H1 (cell line): ENCODE measurements at regions not wholly inside any gene's neighbourhood (a gene's known extent, or its start where the extent isn't known, plus 50 kb on each side); places are given as distances from the start of the nearest gene placed in this dataset.

Experiments used
- EZH2 ChIP-seq: fragments of 200-600 bp; sonication (generic); IDR thresholded peaks from 2 replicates; pipeline ENCODE4 v1.7.1; 2012; ENCODE audit warnings: low read depth, mild to moderate bottlenecking, moderate library complexity, low read length, inconsistent platforms; ENCODE audit not compliant: severe bottlenecking
- POLR2AphosphoS5 ChIP-seq: IDR thresholded peaks from 2 replicates; pipeline ENCODE4 v1.6.1; 2011; ENCODE audit warnings: low read depth, low read length
- RAD21 ChIP-seq, 2 experiments: IDR thresholded peaks in 1 of 2; conservative IDR thresholded peaks in 1 of 2; 2 replicates each; pipeline ENCODE4 v1.6.1; 2011; ENCODE audit warnings: low read depth in 2 of 2, low read length in 2 of 2, improper control_type of control experiment in 1 of 2, inconsistent platforms in 1 of 2, mild to moderate bottlenecking in 1 of 2, moderate library complexity in 1 of 2

DNA sequence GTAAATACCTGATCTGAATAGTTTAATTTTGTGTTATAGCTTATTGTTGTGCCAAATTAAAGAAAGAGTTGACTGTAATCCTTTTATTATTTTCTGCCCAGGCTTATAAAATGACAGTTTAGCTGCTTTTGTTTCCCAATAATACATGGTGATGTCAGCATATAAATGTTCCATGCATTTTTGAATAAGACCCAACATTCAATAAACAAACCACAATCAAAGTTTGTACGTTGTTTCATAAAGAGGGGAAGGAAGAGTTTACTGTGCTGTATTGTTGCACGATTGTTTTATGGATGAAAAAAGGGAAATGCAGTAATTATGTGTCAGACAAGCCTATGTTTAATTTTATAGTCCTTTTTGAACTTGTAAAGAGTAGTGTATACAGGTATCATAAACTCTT, 177.2 kb upstream of the SCN7A start:
- TF ChIP-seq POLR2AphosphoS5 (no peak), EZH2 (no peak), RAD21 (IDR thresholded peaks at IDR 0.05 in 1 of 2, conservative IDR thresholded peaks at IDR 0.05 in 1 of 2; ENCODE audit: low read depth in 2 of 2, low read length in 2 of 2) (no peak)
